Heart right ventricle (tissue), 16 donors: ENCODE measurements at regions not wholly inside any gene's neighbourhood (a gene's known extent, or its start where the extent isn't known, plus 50 kb on each side); places are given as distances from the start of the nearest gene placed in this dataset.
A peak's percentile ranks its signal among the peaks of the same experiment; 100 is the strongest.

Source experiments
- ATAC-seq, 8 donors: fragments of 200-7000 bp; cut with Tn5 transposase; one replicate each; pipeline ENCODE4 v1.9.1; 2020; ENCODE audit warnings: mild to moderate bottlenecking in 8 of 8, moderate library complexity in 8 of 8, moderate number of reproducible peaks in 1 of 8
- DNase-seq, 2 donors: peaks; one replicate each; pipeline ENCODE4 v3.0.0-alpha.2; 2020
- H3K27ac ChIP-seq, 10 donors: fragments of 200-600 bp; sonication (generic) in 2 of 10; one replicate each; pipeline versions ENCODE4 v1.5.0 to v1.8.0; 2020 to 2022; ENCODE audit warnings: mild to moderate bottlenecking in 3 of 10
- H3K27me3 ChIP-seq, 7 donors: fragments of 200-600 bp; one replicate each; pipeline ENCODE4 v1.8.0; 2021 to 2022; ENCODE audit warnings: mild to moderate bottlenecking in 2 of 7
- H3K36me3 ChIP-seq, 9 donors: fragments of 200-600 bp; sonication (generic) in 1 of 9; one replicate each; pipeline versions ENCODE4 v1.5.0 to v1.8.0; 2020 to 2022; ENCODE audit warnings: mild to moderate bottlenecking in 2 of 9
- H3K4me1 ChIP-seq, 9 donors: fragments of 200-600 bp; sonication (generic) in 1 of 9; one replicate each; pipeline versions ENCODE4 v1.5.0 to v1.8.0; 2020 to 2022; ENCODE audit warnings: mild to moderate bottlenecking in 4 of 9
- H3K4me3 ChIP-seq, 10 donors: fragments of 200-600 bp; sonication (generic) in 2 of 10; one replicate each; pipeline versions ENCODE4 v1.5.0 to v1.8.0; 2020 to 2022; ENCODE audit warnings: mild to moderate bottlenecking in 7 of 10, moderate library complexity in 2 of 10
- H3K9me3 ChIP-seq, 11 donors: fragments of 200-600 bp in 10 of 11; sonication (generic) in 2 of 11; one replicate each; pipeline versions ENCODE4 v1.5.0 to v1.8.0; 2013 to 2022; ENCODE audit warnings: mild to moderate bottlenecking in 2 of 11, control low read depth in 1 of 11, moderate library complexity in 1 of 11
- WGBS, 2 donors: extraction: QIAGEN DNeasy Blood & Tissue Kit; methylation state at CpG; one replicate each; pipeline ENCODE4 v1.1.7; 2013; ENCODE audit warnings: inconsistent platforms in 1 of 2; 5-methylcytosine and 5-hydroxymethylcytosine counted together
- intact Hi-C, 10 donors: fragments of 100-400 bp; cut with DNase I; formaldehyde crosslinking; loops; one replicate each; pipeline versions ENCODE4 v1.11.1 to v1.14.2; 2022
- TF ChIP-seq, protein P1 (sequence below), 9 donors: fragments of 200-600 bp; sonication (generic) in 2 of 9; IDR thresholded peaks; one replicate each; pipeline versions ENCODE4 v1.5.0 to v1.8.0; 2021 to 2022; ENCODE audit warnings: antibody characterized with exemption in 9 of 9, mild to moderate bottlenecking in 5 of 9, moderate library complexity in 1 of 9
- donor health status: Arrhythmogenic right ventricular cardiomyopathy.
- donor health status: ischemic (EF 13 %, LVEDD 7.1; RV severe dilation, severe dysfunction).
- donor health status: healthy with polysubstance abuse.
- donor health status: DM: no; HTN: yes; CAD: no.
- donor health status: DM: no; HTN: no; CAD: no.
- donor health status: ischemic (EF 25% LVEDD 6.9; RV normal size, moderate dysfunction).
- donor health status: ischemic (EF 25% LVEDD 5.7; RV mildly dilated, moderate dysfunction).
- donor health status: healthy.
- donor health status: DM: yes; HTN: yes; CAD: no.
- donor health status: Ischemic cardiomyopathy.
- donor health status: ischemic (EF 35%, LVEDD 5.7; RV mildly dilated, moderate dysfunction).
- donor health status: nonischemic (EF 11% LVEDD 7.7; RV severe dilation, severe dysfunction).
- donor health status: DM: yes; HTN: yes; CAD: no.
- donor health status: PGD.
- donor health status: ischemic (EF 29% LVEDD 5.4; RV normal size, mild dysfunction).
- donor health status: nonischemic (EF 23%, LVEDD 6.1; RV moderate dilation, normal function).

DNA sequence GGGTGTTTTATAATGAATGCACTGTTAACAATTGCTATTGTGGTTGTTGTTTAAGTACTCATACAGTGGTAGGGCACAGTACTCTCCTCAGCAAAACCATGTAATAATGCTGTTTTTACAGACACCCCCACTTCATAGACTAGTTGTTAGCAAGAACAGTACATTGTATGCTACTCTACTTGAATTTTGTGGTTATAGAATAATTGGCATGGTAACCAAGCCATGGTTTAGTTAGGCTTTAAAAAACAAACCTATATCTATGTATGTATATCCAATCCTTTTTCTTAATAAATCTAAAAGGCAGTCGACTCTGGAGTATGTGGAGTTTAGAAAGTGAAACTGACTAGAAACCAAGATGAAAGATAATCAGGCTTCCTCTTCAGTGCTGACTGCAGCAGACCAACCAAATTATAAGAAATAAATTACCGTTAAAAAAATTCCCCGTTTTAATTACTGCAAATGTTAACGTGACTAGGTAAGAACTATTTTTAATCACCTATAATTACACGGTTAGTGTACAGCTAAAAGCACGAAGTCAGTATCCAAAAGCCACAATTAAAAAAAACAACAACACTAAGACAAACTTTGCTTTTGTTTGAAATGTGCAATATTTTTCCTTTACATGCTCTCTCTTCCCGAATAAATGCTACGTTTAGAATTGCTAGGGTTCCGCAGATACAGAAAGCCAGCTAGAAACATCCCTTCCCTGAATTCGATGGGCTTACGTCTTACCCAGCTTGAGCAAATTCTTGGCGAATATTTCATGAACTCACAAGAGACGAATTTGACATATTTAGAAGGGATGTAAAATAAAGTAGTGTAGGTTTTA lies 113.3 kb upstream of the SERTAD2 start:
- WGBS, 2 donors: 1% methylated on average over 13 of the region's 13 CpGs
- H3K4me1 ChIP-seq: peaks cover 0 to 36% (median 17%) of the 10 kb centered on the region in 9 donors
- no peaks in the 10 kb centered on the region for H3K36me3 ChIP-seq
- intact Hi-C loops: loop anchor here in 9 of 10 donors (1.0 to 10.0 kb wide), 11 partner anchors 14 to 436 kb away; partner anchors contain the start of gene SERTAD2 (in 3 of the 9)
- peak overlapping the region; percentile 95 to 99 (median 98) for H3K27ac ChIP-seq
- peak overlapping the region; percentile 26 to 75 (median 70) for H3K4me3 ChIP-seq
- no peaks in the 10 kb centered on the region for H3K27me3 ChIP-seq
- DNase-seq: no peak
- ATAC-seq: peak in 4 of 8 donors; percentile 27 to 54 (median 34)
- TF ChIP-seq, protein P1, sequence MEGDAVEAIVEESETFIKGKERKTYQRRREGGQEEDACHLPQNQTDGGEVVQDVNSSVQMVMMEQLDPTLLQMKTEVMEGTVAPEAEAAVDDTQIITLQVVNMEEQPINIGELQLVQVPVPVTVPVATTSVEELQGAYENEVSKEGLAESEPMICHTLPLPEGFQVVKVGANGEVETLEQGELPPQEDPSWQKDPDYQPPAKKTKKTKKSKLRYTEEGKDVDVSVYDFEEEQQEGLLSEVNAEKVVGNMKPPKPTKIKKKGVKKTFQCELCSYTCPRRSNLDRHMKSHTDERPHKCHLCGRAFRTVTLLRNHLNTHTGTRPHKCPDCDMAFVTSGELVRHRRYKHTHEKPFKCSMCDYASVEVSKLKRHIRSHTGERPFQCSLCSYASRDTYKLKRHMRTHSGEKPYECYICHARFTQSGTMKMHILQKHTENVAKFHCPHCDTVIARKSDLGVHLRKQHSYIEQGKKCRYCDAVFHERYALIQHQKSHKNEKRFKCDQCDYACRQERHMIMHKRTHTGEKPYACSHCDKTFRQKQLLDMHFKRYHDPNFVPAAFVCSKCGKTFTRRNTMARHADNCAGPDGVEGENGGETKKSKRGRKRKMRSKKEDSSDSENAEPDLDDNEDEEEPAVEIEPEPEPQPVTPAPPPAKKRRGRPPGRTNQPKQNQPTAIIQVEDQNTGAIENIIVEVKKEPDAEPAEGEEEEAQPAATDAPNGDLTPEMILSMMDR (IDR thresholded peaks at IDR 0.05): no peak
- peaks cover 0 to 3% (median 0%) of the 10 kb centered on the region in 11 donors for H3K9me3 ChIP-seq

GRCh38 chr2:64767670-64768468 lies 114.2 kb upstream of the SERTAD2 start:
- Histone ChIP-seq H3K4me1 (peaks cover 0 to 36% (median 17%) of the 10 kb centered on the region in 9 donors), H3K36me3 (no peaks in the 10 kb centered on the region), H3K9me3 (peaks cover 0 to 3% (median 0%) of the 10 kb centered on the region in 11 donors), H3K27me3 (no peaks in the 10 kb centered on the region), H3K27ac (peak overlapping the region; percentile 95 to 99 (median 98)), H3K4me3 (peak overlapping the region; percentile 26 to 75 (median 70))
- TF ChIP-seq, protein P1 (IDR thresholded peaks at IDR 0.05): peak in 2 of 9 donors; percentile 10 to 35
- WGBS, 2 donors: 0% methylated on average over 65 to 66 of the region's 66 CpGs
- intact Hi-C loops: loop anchor here in 9 of 10 donors (1.0 to 10.0 kb wide), 12 partner anchors 15 to 437 kb away; partner anchors contain the start of gene SERTAD2 (in 3 of the 9)
- ATAC-seq: peak; percentile 95 to 99 (median 96)
- peak; percentile 89 to 94 for DNase-seq

GRCh38 chr2:64768491-64769005 lies 114.8 kb upstream of the SERTAD2 start:
- intact Hi-C loops: loop anchor here in 7 of 10 donors (2.0 to 10.0 kb wide), 7 partner anchors 66 to 121 kb away; partner anchors contain the start of gene SERTAD2 (in 2 of the 7)
- Histone ChIP-seq H3K27ac (peak overlapping the region; percentile 95 to 99 (median 98)), H3K4me1 (peaks cover 0 to 36% (median 17%) of the 10 kb centered on the region in 9 donors), H3K27me3 (no peaks in the 10 kb centered on the region), H3K9me3 (peaks cover 0 to 3% (median 0%) of the 10 kb centered on the region in 11 donors), H3K4me3 (peak overlapping the region; percentile 26 to 75 (median 70)), H3K36me3 (no peaks in the 10 kb centered on the region)
- TF ChIP-seq, protein P1 (IDR thresholded peaks at IDR 0.05): no peak
- WGBS, 2 donors: 35 to 40% methylated on average over 4 of the region's 4 CpGs
- no peak for ATAC-seq
- DNase-seq: no peak
